Suprapubic skin (tissue), 4 donors: ENCODE measurements at regions not wholly inside any gene's neighbourhood (a gene's known extent, or its start where the extent isn't known, plus 50 kb on each side); places are given as distances from the start of the nearest gene placed in this dataset.

Experiments used
- DNase-seq, 2 donors: peaks; one replicate each; pipeline ENCODE4 v3.0.0-alpha.2; 2019; ENCODE audit warnings: low spot score in 2 of 2
- H3K27ac ChIP-seq: fragments of 200-600 bp; sonication (generic); one replicate; pipeline ENCODE4 v1.5.1; 2019
- H3K27me3 ChIP-seq: fragments of 200-600 bp; sonication (generic); one replicate; pipeline ENCODE4 v1.5.1; 2019
- H3K36me3 ChIP-seq: fragments of 200-600 bp; sonication (generic); one replicate; pipeline ENCODE4 v1.5.1; 2019
- H3K4me1 ChIP-seq: fragments of 200-600 bp; sonication (generic); one replicate; pipeline ENCODE4 v1.5.1; 2019
- H3K4me3 ChIP-seq: fragments of 200-600 bp; sonication (generic); one replicate; pipeline ENCODE4 v1.5.1; 2019; ENCODE audit warnings: mild to moderate bottlenecking
- H3K9me3 ChIP-seq: fragments of 200-600 bp; sonication (generic); one replicate; pipeline ENCODE4 v1.5.1; 2019
- EP300 ChIP-seq: sonication (generic); formaldehyde crosslinking; IDR thresholded peaks from one replicate; pipeline ENCODE4 v1.6.1; 2017; ENCODE audit warnings: antibody characterized with exemption
- POLR2A ChIP-seq, 2 donors: fragments of 450-650 bp; IDR thresholded peaks; one replicate each; pipeline ENCODE4 v1.6.1; 2017; ENCODE audit warnings: antibody characterized with exemption in 2 of 2, mild to moderate bottlenecking in 2 of 2, moderate library complexity in 2 of 2
- POLR2AphosphoS5 ChIP-seq, 3 donors: sonication (generic); formaldehyde crosslinking; IDR thresholded peaks; one replicate each; pipeline ENCODE4 v1.6.1; 2017; ENCODE audit warnings: antibody characterized with exemption in 3 of 3
- WGBS: methylation state at CpG from one replicate; pipeline ENCODE4 v1.1.5; 2018; 5-methylcytosine and 5-hydroxymethylcytosine counted together
- TF ChIP-seq, protein P1 (sequence below), 2 donors: fragments of 200-600 bp in 1 of 2; fragments of 450-650 bp in 1 of 2; sonication (generic) in 1 of 2; IDR thresholded peaks; one replicate each; pipeline ENCODE4 v1.5.1; 2016 to 2019; ENCODE audit warnings: antibody characterized with exemption in 2 of 2, mild to moderate bottlenecking in 1 of 2, moderate library complexity in 1 of 2

DNA sequence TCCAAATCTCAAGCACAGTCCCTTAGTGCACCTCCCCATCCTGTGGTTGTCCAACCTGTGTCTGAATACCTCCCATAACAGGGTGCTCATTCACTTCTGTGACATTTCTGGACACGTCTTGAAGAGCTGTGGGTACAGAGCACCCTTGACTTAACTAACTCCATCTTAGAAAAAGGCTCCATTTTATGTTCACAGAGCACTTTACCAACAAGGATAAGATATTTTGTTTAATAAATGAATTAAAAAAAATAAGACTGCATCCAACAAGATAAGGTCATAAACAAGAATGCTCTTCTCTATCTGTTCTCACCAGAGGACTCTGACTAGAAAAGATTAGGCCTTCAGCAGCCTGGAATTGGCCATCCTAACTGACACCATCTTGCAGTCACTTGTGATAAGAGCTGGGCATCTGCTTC lies 335.2 kb upstream of the ZNF32 start:
- Histone ChIP-seq H3K9me3 (no peaks in the 10 kb centered on the region), H3K4me3 (no peak overlapping the region), H3K4me1 (no peaks in the 10 kb centered on the region), H3K27me3 (no peaks in the 10 kb centered on the region), H3K36me3 (no peaks in the 10 kb centered on the region), H3K27ac (no peak overlapping the region)
- 94% methylated on average over 1 of the region's 1 CpG for WGBS
- no peak for TF ChIP-seq POLR2A (IDR thresholded peaks at IDR 0.05)
- TF ChIP-seq, protein P1, sequence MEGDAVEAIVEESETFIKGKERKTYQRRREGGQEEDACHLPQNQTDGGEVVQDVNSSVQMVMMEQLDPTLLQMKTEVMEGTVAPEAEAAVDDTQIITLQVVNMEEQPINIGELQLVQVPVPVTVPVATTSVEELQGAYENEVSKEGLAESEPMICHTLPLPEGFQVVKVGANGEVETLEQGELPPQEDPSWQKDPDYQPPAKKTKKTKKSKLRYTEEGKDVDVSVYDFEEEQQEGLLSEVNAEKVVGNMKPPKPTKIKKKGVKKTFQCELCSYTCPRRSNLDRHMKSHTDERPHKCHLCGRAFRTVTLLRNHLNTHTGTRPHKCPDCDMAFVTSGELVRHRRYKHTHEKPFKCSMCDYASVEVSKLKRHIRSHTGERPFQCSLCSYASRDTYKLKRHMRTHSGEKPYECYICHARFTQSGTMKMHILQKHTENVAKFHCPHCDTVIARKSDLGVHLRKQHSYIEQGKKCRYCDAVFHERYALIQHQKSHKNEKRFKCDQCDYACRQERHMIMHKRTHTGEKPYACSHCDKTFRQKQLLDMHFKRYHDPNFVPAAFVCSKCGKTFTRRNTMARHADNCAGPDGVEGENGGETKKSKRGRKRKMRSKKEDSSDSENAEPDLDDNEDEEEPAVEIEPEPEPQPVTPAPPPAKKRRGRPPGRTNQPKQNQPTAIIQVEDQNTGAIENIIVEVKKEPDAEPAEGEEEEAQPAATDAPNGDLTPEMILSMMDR (IDR thresholded peaks at IDR 0.05): no peak
- no peak for TF ChIP-seq POLR2AphosphoS5 (IDR thresholded peaks at IDR 0.05)
- no peak for TF ChIP-seq EP300
- DNase-seq: no peak

DNA sequence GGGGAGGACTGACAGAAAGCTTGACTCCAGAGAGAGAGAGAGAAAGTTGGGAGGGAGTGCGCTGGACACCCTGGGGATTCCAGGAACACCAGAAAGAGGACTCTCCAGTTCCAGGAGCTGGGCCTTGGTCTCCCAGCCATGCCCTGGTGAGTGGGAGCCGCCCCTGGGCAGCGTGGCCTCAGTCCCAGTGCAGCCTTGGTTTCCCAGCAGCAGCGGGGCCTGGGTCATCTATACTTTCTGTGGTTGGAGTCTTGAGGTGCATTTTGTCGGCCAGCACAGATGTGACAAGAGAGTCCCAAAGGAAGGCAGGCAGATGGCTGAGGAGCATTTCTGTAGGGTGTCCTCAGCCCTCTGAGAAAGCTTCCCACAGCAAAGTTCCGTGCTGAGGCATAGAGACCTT lies 334.7 kb upstream of the ZNF32 start:
- DNase-seq: no peak

DNA sequence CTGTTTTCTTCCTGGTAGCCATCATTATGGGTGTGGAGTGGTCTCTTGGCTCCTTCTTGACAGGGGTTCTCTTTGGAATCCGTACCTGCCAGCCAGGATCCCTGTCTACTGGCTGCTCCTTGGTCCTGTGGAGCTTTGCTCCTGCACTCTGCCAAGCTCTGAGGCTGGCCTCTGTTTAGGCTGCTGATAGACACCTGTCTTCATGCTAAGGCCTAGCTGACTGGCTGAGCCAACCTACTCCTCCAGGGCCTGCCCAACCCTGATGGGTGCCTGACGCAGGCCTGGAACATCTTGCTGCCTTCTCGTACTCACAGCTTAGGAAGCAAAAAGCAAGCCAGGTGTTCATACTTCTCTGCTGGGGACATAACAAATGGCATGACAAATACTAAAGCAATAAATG lies 333.6 kb upstream of the ZNF32 start:
- Histone ChIP-seq H3K36me3 (no peaks in the 10 kb centered on the region), H3K4me3 (no peak overlapping the region), H3K9me3 (no peaks in the 10 kb centered on the region), H3K27me3 (no peaks in the 10 kb centered on the region), H3K4me1 (no peaks in the 10 kb centered on the region), H3K27ac (no peak overlapping the region)
- DNase-seq: no peak
- 89% methylated on average over 3 of the region's 3 CpGs for WGBS
- TF ChIP-seq, protein P1 (IDR thresholded peaks at IDR 0.05): no peak
- TF ChIP-seq EP300: no peak
- no peak for TF ChIP-seq POLR2AphosphoS5 (IDR thresholded peaks at IDR 0.05)
- TF ChIP-seq POLR2A (IDR thresholded peaks at IDR 0.05): no peak

More for the DNA sequence above, 334.7 kb upstream of the ZNF32 start:
- Histone ChIP-seq H3K9me3 (no peaks in the 10 kb centered on the region), H3K27ac (no peak overlapping the region), H3K36me3 (no peaks in the 10 kb centered on the region), H3K4me1 (no peaks in the 10 kb centered on the region), H3K27me3 (no peaks in the 10 kb centered on the region), H3K4me3 (no peak overlapping the region)
- WGBS: 97% methylated on average over 6 of the region's 6 CpGs
- TF ChIP-seq POLR2A (IDR thresholded peaks at IDR 0.05) (no peak), EP300 (no peak)

DNA sequence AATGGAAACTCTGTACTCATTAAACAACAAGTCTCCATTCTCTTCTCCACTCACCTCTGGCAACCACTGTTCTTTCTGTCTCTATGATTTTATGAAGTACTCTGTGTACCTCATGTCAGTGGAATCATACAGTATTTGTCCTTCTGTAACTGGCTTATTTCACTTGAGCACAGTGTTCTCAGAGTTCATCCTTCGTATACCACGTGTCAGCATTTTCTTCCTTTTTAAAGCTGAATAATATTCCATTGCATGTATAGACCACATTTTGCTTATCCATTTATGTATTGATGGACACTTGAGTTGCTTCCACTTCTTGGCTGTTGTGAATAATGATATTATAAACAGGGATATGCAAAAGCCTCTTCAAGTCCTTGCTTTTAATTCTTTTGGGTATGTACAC lies 333.0 kb upstream of the ZNF32 start:
- DNase-seq: no peak
- no peak overlapping the region for H3K27ac ChIP-seq
- no peaks in the 10 kb centered on the region for H3K9me3 ChIP-seq
- H3K36me3 ChIP-seq: no peaks in the 10 kb centered on the region
- H3K27me3 ChIP-seq: no peaks in the 10 kb centered on the region
- no peaks in the 10 kb centered on the region for H3K4me1 ChIP-seq
- 91% methylated on average over 2 of the region's 2 CpGs for WGBS
- TF ChIP-seq POLR2A (IDR thresholded peaks at IDR 0.05): no peak
- no peak overlapping the region for H3K4me3 ChIP-seq

DNA sequence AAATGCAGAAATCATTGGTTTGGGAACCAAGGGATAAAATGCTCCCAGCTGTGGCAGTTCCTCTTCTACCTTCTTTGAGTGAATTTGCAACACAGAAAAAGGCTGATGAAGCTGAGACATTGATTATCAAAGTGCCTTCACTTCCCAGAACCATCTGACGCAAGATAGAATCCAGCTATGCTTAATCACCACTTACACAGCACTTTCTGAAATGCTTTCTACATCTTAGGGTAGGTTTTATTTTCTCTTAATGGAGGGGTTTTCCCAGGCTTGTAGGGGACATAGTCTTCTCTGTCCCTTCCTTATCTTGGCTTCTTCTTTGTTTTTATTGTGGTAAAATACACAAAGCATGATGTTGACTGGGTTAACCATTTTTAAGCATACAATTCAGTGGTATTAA lies 332.6 kb upstream of the ZNF32 start:
- TF ChIP-seq POLR2AphosphoS5 (IDR thresholded peaks at IDR 0.05) (no peak), POLR2A (IDR thresholded peaks at IDR 0.05) (no peak), EP300 (no peak)
- TF ChIP-seq, protein P1 (IDR thresholded peaks at IDR 0.05): no peak
- H3K27ac ChIP-seq: no peak overlapping the region
- DNase-seq: no peak
- no peaks in the 10 kb centered on the region for H3K27me3 ChIP-seq
- H3K36me3 ChIP-seq: no peaks in the 10 kb centered on the region
- no peaks in the 10 kb centered on the region for H3K4me1 ChIP-seq
- 68% methylated on average over 1 of the region's 1 CpG for WGBS
- H3K9me3 ChIP-seq: no peaks in the 10 kb centered on the region
- no peak overlapping the region for H3K4me3 ChIP-seq

DNA sequence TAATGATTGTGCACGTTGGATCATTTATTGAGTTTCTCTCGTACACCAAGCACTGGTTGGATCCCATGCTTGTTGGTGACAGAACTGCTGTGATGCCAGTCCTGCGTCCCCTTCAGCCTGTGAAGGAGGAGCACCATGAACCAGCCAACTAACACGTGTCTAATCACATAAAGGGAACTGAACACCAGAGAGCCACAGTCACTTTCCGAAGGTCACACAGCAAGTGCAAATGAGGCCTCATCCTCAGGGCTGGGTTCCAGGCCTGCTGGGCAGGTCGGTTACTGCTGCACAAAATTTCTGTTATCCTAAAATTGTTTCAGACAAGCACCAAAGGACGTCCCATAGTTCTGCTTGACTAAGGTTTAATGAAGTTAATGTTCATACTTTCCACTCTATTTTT lies 332.0 kb upstream of the ZNF32 start:
- TF ChIP-seq, protein P1 (IDR thresholded peaks at IDR 0.05): no peak
- TF ChIP-seq EP300 (no peak), POLR2AphosphoS5 (IDR thresholded peaks at IDR 0.05) (no peak), POLR2A (IDR thresholded peaks at IDR 0.05) (no peak)
- WGBS: 86% methylated on average over 7 of the region's 7 CpGs

More for the DNA sequence above, 332.0 kb upstream of the ZNF32 start:
- Histone ChIP-seq H3K27ac (no peak overlapping the region), H3K4me1 (no peaks in the 10 kb centered on the region), H3K27me3 (no peaks in the 10 kb centered on the region), H3K9me3 (no peaks in the 10 kb centered on the region), H3K4me3 (no peak overlapping the region), H3K36me3 (no peaks in the 10 kb centered on the region)
- DNase-seq: no peak
